H9 (cell line): ENCODE measurements at regions not wholly inside any gene's neighbourhood (a gene's known extent, or its start where the extent isn't known, plus 50 kb on each side); places are given as distances from the start of the nearest gene placed in this dataset.

ENCODE experiments used
- DNase-seq: peaks from one replicate; pipeline ENCODE4 v3.0.0-alpha.2; 2017
- H2AFZ ChIP-seq: one replicate; pipeline ENCODE4 v1.6.1; 2013; ENCODE audit warnings: mild to moderate bottlenecking, low read length, control low read depth, moderate library complexity
- H2AK5ac ChIP-seq: 2 replicates; pipeline ENCODE4 v1.6.1; 2013; ENCODE audit warnings: low read length, control low read depth, mixed read lengths; ENCODE audit not compliant: insufficient read length
- H2BK120ac ChIP-seq: one replicate; pipeline ENCODE4 v1.6.1; 2013; ENCODE audit warnings: low read depth, mild to moderate bottlenecking, low read length, control low read depth, inconsistent platforms; ENCODE audit not compliant: poor library complexity, severe bottlenecking
- H2BK12ac ChIP-seq: 2 replicates; pipeline ENCODE4 v1.6.1; 2013; ENCODE audit warnings: low read length, control low read depth, mixed read lengths, low read depth; ENCODE audit not compliant: insufficient read length
- H2BK15ac ChIP-seq: 2 replicates; pipeline ENCODE4 v1.6.1; 2013; ENCODE audit warnings: low read depth, low read length, control low read depth
- H2BK20ac ChIP-seq: one replicate; pipeline ENCODE4 v1.6.1; 2013; ENCODE audit warnings: low read depth, mild to moderate bottlenecking, low read length, control low read depth, inconsistent platforms; ENCODE audit not compliant: poor library complexity, severe bottlenecking
- H2BK5ac ChIP-seq: 2 replicates; pipeline ENCODE4 v1.6.1; 2013; ENCODE audit warnings: low read length, control low read depth, mixed read lengths; ENCODE audit not compliant: insufficient read length
- H3K14ac ChIP-seq: 2 replicates; pipeline ENCODE4 v1.6.1; 2013; ENCODE audit warnings: low read length, control low read depth; ENCODE audit not compliant: insufficient read depth
- H3K18ac ChIP-seq: 2 replicates; pipeline ENCODE4 v1.6.1; 2013; ENCODE audit warnings: low read depth, mild to moderate bottlenecking, mixed read lengths, low read length, control low read depth; ENCODE audit not compliant: insufficient read length
- H3K23ac ChIP-seq: 2 replicates; pipeline ENCODE4 v1.6.1; 2013; ENCODE audit warnings: low read length, control low read depth, mixed read lengths, low read depth; ENCODE audit not compliant: insufficient read length
- H3K23me2 ChIP-seq: 2 replicates; pipeline ENCODE4 v1.6.1; 2013; ENCODE audit warnings: low read depth, mild to moderate bottlenecking, mixed read lengths, low read length, control low read depth; ENCODE audit not compliant: insufficient read length, poor library complexity, severe bottlenecking
- H3K27ac ChIP-seq: 2 replicates; pipeline ENCODE4 v1.5.1; 2013; ENCODE audit warnings: low read length, control low read depth, mixed read lengths, low read depth; ENCODE audit not compliant: insufficient read length
- H3K27me3 ChIP-seq: 2 replicates; pipeline ENCODE4 v1.6.1; 2013; ENCODE audit warnings: low read length, control low read depth, inconsistent platforms; ENCODE audit not compliant: insufficient read depth
- H3K4ac ChIP-seq: 2 replicates; pipeline ENCODE4 v1.6.1; 2013; ENCODE audit warnings: low read depth, mild to moderate bottlenecking, control low read depth, inconsistent platforms, low read length, moderate library complexity
- H3K4me1 ChIP-seq: 2 replicates; pipeline ENCODE4 v1.6.1; 2013; ENCODE audit warnings: low read length, control low read depth, inconsistent platforms; ENCODE audit not compliant: insufficient read depth
- H3K4me2 ChIP-seq: 2 replicates; pipeline ENCODE4 v1.6.1; 2013; ENCODE audit warnings: low read length, control low read depth, mixed read lengths; ENCODE audit not compliant: insufficient read length, insufficient read depth
- H3K56ac ChIP-seq: 2 replicates; pipeline ENCODE4 v1.6.1; 2013; ENCODE audit warnings: low read depth, mild to moderate bottlenecking, mixed read lengths, low read length, control low read depth; ENCODE audit not compliant: insufficient read length
- H3K79me1 ChIP-seq: 2 replicates; pipeline ENCODE4 v1.6.1; 2013; ENCODE audit warnings: low read depth, mild to moderate bottlenecking, moderate library complexity, low read length, control low read depth, inconsistent platforms; ENCODE audit not compliant: insufficient read depth, poor library complexity, severe bottlenecking
- H3K79me2 ChIP-seq: 2 replicates; pipeline ENCODE4 v1.6.1; 2013; ENCODE audit warnings: low read length, control low read depth, inconsistent platforms; ENCODE audit not compliant: insufficient read depth
- H3K9ac ChIP-seq: 2 replicates; pipeline ENCODE4 v1.6.1; 2013; ENCODE audit warnings: low read length, control low read depth, mixed read lengths; ENCODE audit not compliant: insufficient read length; ENCODE audit errors: extremely low read depth
- H3K9me3 ChIP-seq: one replicate; pipeline ENCODE4 v1.6.1; 2013; ENCODE audit warnings: low read depth, low read length, inconsistent platforms; ENCODE audit not compliant: control insufficient read depth
- H3T11ph ChIP-seq: one replicate; pipeline ENCODE4 v1.6.1; 2013; ENCODE audit warnings: mild to moderate bottlenecking, low read length, control low read depth, inconsistent platforms
- H4K20me1 ChIP-seq: one replicate; pipeline ENCODE4 v1.6.1; 2013; ENCODE audit not compliant: control insufficient read depth, insufficient read length, insufficient read depth
- H4K5ac ChIP-seq: 2 replicates; pipeline ENCODE4 v1.6.1; 2013; ENCODE audit warnings: low read depth, mild to moderate bottlenecking, mixed read lengths, low read length, control low read depth; ENCODE audit not compliant: insufficient read length
- H4K8ac ChIP-seq: replicated peaks from 2 replicates; pipeline ENCODE4 v1.6.1; 2013; ENCODE audit warnings: low read length, control low read depth, mixed read lengths, low read depth; ENCODE audit not compliant: insufficient read length
- H4K91ac ChIP-seq: 2 replicates; pipeline ENCODE4 v1.6.1; 2013; ENCODE audit warnings: low read depth, mild to moderate bottlenecking, moderate library complexity, mixed read lengths, low read length, control low read depth; ENCODE audit not compliant: insufficient read length
- H3K27ac Mint-ChIP-seq, 3 experiments: 2 replicates in 2 of 3; 3 replicates in 1 of 3; pipeline ENCODE4 v1.8.0; 2020 to 2021; ENCODE audit warnings: mixed read lengths in 3 of 3, mild to moderate bottlenecking in 1 of 3, moderate library complexity in 1 of 3
- H3K27me3 Mint-ChIP-seq: 2 replicates; pipeline ENCODE4 v1.8.0; 2021; ENCODE audit warnings: low read depth, mild to moderate bottlenecking, moderate library complexity, mixed read lengths
- H3K36me3 Mint-ChIP-seq, 3 experiments: 2 replicates in 2 of 3; 3 replicates in 1 of 3; pipeline ENCODE4 v1.8.0; 2020 to 2021; ENCODE audit warnings: low read depth in 3 of 3, mixed read lengths in 3 of 3; ENCODE audit not compliant: insufficient read depth in 1 of 3
- H3K4me1 Mint-ChIP-seq, 2 experiments: 2 replicates each; pipeline ENCODE4 v1.8.0; 2020; ENCODE audit warnings: mixed read lengths in 2 of 2
- H3K4me3 Mint-ChIP-seq, 2 experiments: 2 replicates in 1 of 2; 3 replicates in 1 of 2; pipeline ENCODE4 v1.8.0; 2020 to 2021; ENCODE audit warnings: mild to moderate bottlenecking in 2 of 2, mixed read lengths in 2 of 2, moderate library complexity in 1 of 2
- H3K9me3 Mint-ChIP-seq, 2 experiments: 2 replicates in 1 of 2; 3 replicates in 1 of 2; pipeline ENCODE4 v1.8.0; 2020; ENCODE audit warnings: mild to moderate bottlenecking in 2 of 2, mixed read lengths in 2 of 2, moderate library complexity in 1 of 2
- CTCF ChIP-seq: fragments of 200-600 bp; sonication (generic); conservative IDR thresholded peaks from 3 replicates; pipeline ENCODE4 v1.8.0; 2021; ENCODE audit warnings: antibody characterized with exemption, mild to moderate bottlenecking
- WGBS: extraction: QIAGEN DNeasy Blood & Tissue Kit; methylation state at CpG from one replicate; pipeline ENCODE4 v1.1.7; 2013; ENCODE audit warnings: missing lambda C conversion rate, low lambda C conversion rate, mixed read lengths; ENCODE audit not compliant: insufficient read length; ENCODE audit errors: extremely low coverage; 5-methylcytosine and 5-hydroxymethylcytosine counted together

- Mint-ChIP-seq H3K36me3 (no peaks in the 10 kb centered on the region), H3K27me3 (no peaks in the 10 kb centered on the region), H3K9me3 (peaks cover 16 to 20% of the 10 kb centered on the region in 2 experiments), H3K4me1 (no peaks in the 10 kb centered on the region; a peak in 1 of 4 replicates), H3K27ac (no peak overlapping the region), H3K4me3 (no peak overlapping the region)
- Histone ChIP-seq H2BK20ac (no peak overlapping the region), H2AFZ (no peak overlapping the region), H3K23me2 (no peaks in the 10 kb centered on the region), H2AK5ac (no peak overlapping the region), H2BK120ac (no peak overlapping the region), H2BK15ac (no peak overlapping the region), H3T11ph (no peak overlapping the region), H3K27ac (no peak overlapping the region), H4K5ac (no peak overlapping the region), H3K56ac (no peak overlapping the region), H3K4ac (no peak overlapping the region), H3K23ac (no peak overlapping the region), H3K14ac (no peak overlapping the region), H3K9ac (no peak overlapping the region), H2BK12ac (no peak overlapping the region), H4K91ac (no peak overlapping the region), H3K79me2 (no peaks in the 10 kb centered on the region), H3K79me1 (no peaks in the 10 kb centered on the region), H4K8ac (no peak overlapping the region), H3K9me3 (no peaks in the 10 kb centered on the region), H3K4me1 (no peaks in the 10 kb centered on the region), H4K20me1 (no peaks in the 10 kb centered on the region), H2BK5ac (no peak overlapping the region), H3K27me3 (no peaks in the 10 kb centered on the region), H3K18ac (no peak overlapping the region), H3K4me2 (no peak overlapping the region)
- DNase-seq, result no peak
- no peak for TF ChIP-seq CTCF
- WGBS, result no CpG with 5 or more reads among the region's 2 CpGs
Observed at GRCh38 chr21:38196036-38196435, 60.8 kb upstream of the KCNJ15 start.
